GM23338 (cell line): ENCODE measurements at regions not wholly inside any gene's neighbourhood (a gene's known extent, or its start where the extent isn't known, plus 50 kb on each side); places are given as distances from the start of the nearest gene placed in this dataset.

Experiments used
- ATAC-seq: fragments of 200-7000 bp; cut with Tn5 transposase; 3 replicates; pipeline ENCODE4 v1.9.1; 2020
- DNase-seq: peaks from one replicate; pipeline ENCODE4 v3.0.0-alpha.2; 2015; ENCODE audit warnings: low spot score
- H2AFZ ChIP-seq: fragments of 200-600 bp; sonication (generic); 2 replicates; pipeline ENCODE4 v1.8.0; 2016; ENCODE audit warnings: antibody characterized with exemption, mild to moderate bottlenecking, moderate library complexity
- H3F3A ChIP-seq: fragments of 200-600 bp; sonication (generic); replicated peaks from 2 replicates; pipeline ENCODE4 v1.8.0; 2017; ENCODE audit warnings: antibody characterized with exemption, mixed run types, low read depth
- H3K27ac ChIP-seq: fragments of 200-600 bp; sonication (generic); 2 replicates; pipeline ENCODE4 v1.6.1; 2016; ENCODE audit warnings: low read depth
- H3K27me3 ChIP-seq: fragments of 200-600 bp; sonication (generic); 2 replicates; pipeline ENCODE4 v1.8.0; 2016; ENCODE audit warnings: mild to moderate bottlenecking, mixed run types, moderate library complexity; ENCODE audit not compliant: insufficient read depth
- H3K36me3 ChIP-seq: fragments of 200-600 bp; sonication (generic); 2 replicates; pipeline ENCODE4 v1.8.0; 2016; ENCODE audit warnings: mild to moderate bottlenecking; ENCODE audit not compliant: insufficient read depth
- H3K4me1 ChIP-seq: fragments of 200-600 bp; sonication (generic); 2 replicates; pipeline ENCODE4 v1.8.0; 2016; ENCODE audit warnings: mild to moderate bottlenecking, moderate library complexity; ENCODE audit not compliant: insufficient read depth
- H3K4me2 ChIP-seq: fragments of 200-600 bp; sonication (generic); 2 replicates; pipeline ENCODE4 v1.7.1; 2017; ENCODE audit warnings: mixed run types
- H3K4me3 ChIP-seq: fragments of 200-600 bp; sonication (generic); 2 replicates; pipeline ENCODE4 v1.6.1; 2016; ENCODE audit warnings: mixed run types
- H3K79me2 ChIP-seq: fragments of 200-600 bp; sonication (generic); replicated peaks from 2 replicates; pipeline ENCODE4 v1.8.0; 2017; ENCODE audit warnings: mild to moderate bottlenecking; ENCODE audit not compliant: insufficient read depth
- H3K9me2 ChIP-seq: fragments of 200-600 bp; sonication (generic); 2 replicates; pipeline ENCODE4 v1.8.0; 2017; ENCODE audit not compliant: insufficient read depth
- H4K20me1 ChIP-seq: fragments of 200-600 bp; sonication (generic); replicated peaks from 2 replicates; pipeline ENCODE4 v1.8.0; 2017; ENCODE audit warnings: mild to moderate bottlenecking; ENCODE audit not compliant: insufficient read depth
- H3K27ac Mint-ChIP-seq: 2 replicates; pipeline ENCODE4 v1.8.0; 2020; ENCODE audit warnings: inconsistent platforms, mild to moderate bottlenecking, moderate library complexity, mixed read lengths
- H3K27me3 Mint-ChIP-seq: 3 replicates; pipeline ENCODE4 v1.8.0; 2022; ENCODE audit warnings: low read depth, mild to moderate bottlenecking, moderate library complexity, mixed read lengths, inconsistent platforms; ENCODE audit not compliant: insufficient read depth, poor library complexity
- H3K36me3 Mint-ChIP-seq: 3 replicates; pipeline ENCODE4 v1.8.0; 2021; ENCODE audit warnings: low read depth, mild to moderate bottlenecking, inconsistent platforms, moderate library complexity, mixed read lengths
- H3K4me1 Mint-ChIP-seq: 3 replicates; pipeline ENCODE4 v1.8.0; 2020; ENCODE audit warnings: mild to moderate bottlenecking, inconsistent platforms, mixed read lengths
- H3K4me3 Mint-ChIP-seq: 3 replicates; pipeline ENCODE4 v1.8.0; 2021; ENCODE audit warnings: moderate library complexity, mild to moderate bottlenecking, inconsistent platforms, mixed read lengths
- H3K9me3 Mint-ChIP-seq: 3 replicates; pipeline ENCODE4 v1.8.0; 2020; ENCODE audit warnings: moderate library complexity, mild to moderate bottlenecking, inconsistent platforms, mixed read lengths
- CREB1 ChIP-seq: fragments of 250-450 bp; sonication (Bioruptor Pico); IDR thresholded peaks from 2 replicates; pipeline ENCODE4 v1.5.0; 2020; ENCODE audit warnings: low read depth, mild to moderate bottlenecking, moderate library complexity
- CTCF ChIP-seq, 2 experiments: fragments of 200-600 bp in 1 of 2; sonication (generic) in 1 of 2; conservative IDR thresholded peaks; 2 replicates each; pipeline versions ENCODE4 v1.5.1 to v1.6.1; 2016 to 2017; ENCODE audit warnings: antibody characterized with exemption in 2 of 2, low read depth in 2 of 2, mild to moderate bottlenecking in 2 of 2, moderate library complexity in 1 of 2
- ETS1 ChIP-seq: IDR thresholded peaks from 2 replicates; pipeline ENCODE4 v1.6.1; 2016; ENCODE audit warnings: antibody characterized with exemption
- EZH2 ChIP-seq: fragments of 200-600 bp; sonication (generic); IDR thresholded peaks from one replicate; pipeline ENCODE4 v1.8.0; 2017; ENCODE audit warnings: antibody characterized with exemption, mild to moderate bottlenecking, low read depth; ENCODE audit not compliant: unreplicated experiment
- EZH2phosphoT487 ChIP-seq: fragments of 200-600 bp; sonication (generic); IDR thresholded peaks from one replicate; pipeline ENCODE4 v1.8.1; 2018; ENCODE audit warnings: antibody characterized with exemption; ENCODE audit not compliant: unreplicated experiment
- JUNB ChIP-seq: IDR thresholded peaks from one replicate; pipeline ENCODE4 v1.6.1; 2016; ENCODE audit warnings: antibody characterized with exemption; ENCODE audit not compliant: unreplicated experiment
- NANOG ChIP-seq: IDR thresholded peaks from 2 replicates; pipeline ENCODE4 v1.6.1; 2016; ENCODE audit warnings: antibody characterized with exemption, borderline replicate concordance
- POLR2AphosphoS5 ChIP-seq: IDR thresholded peaks from 2 replicates; pipeline ENCODE4 v1.6.1; 2016; ENCODE audit warnings: antibody characterized with exemption, low read depth
- REST ChIP-seq: IDR thresholded peaks from one replicate; pipeline ENCODE4 v1.6.1; 2018; ENCODE audit warnings: antibody characterized with exemption; ENCODE audit not compliant: unreplicated experiment
- STAT1 ChIP-seq: IDR thresholded peaks from one replicate; pipeline ENCODE4 v1.6.1; 2016; ENCODE audit warnings: antibody characterized with exemption; ENCODE audit not compliant: unreplicated experiment
- ZNF114 ChIP-seq: fragments of 250-450 bp; sonication (Bioruptor Pico); IDR thresholded peaks from 2 replicates; pipeline ENCODE4 v1.5.0; 2020; ENCODE audit warnings: mild to moderate bottlenecking, moderate library complexity
- ZNF331 ChIP-seq: fragments of 250-450 bp; sonication (Bioruptor Pico); IDR thresholded peaks from 2 replicates; pipeline ENCODE4 v1.5.0; 2020; ENCODE audit warnings: low read depth, mild to moderate bottlenecking, moderate library complexity

- H3K27me3 Mint-ChIP-seq = peaks cover 7% of the 10 kb centered on the region
These were observed 245.2 kb downstream of the MN1 start for GRCh38 chr22:27556371-27556770.

More at GRCh38 chr22:27556371-27556770, 245.2 kb downstream of the MN1 start:
- Histone ChIP-seq H4K20me1 (no peaks in the 10 kb centered on the region), H3K4me2 (no peak overlapping the region), H3K4me3 (no peak overlapping the region), H3K36me3 (no peaks in the 10 kb centered on the region), H3K27me3 (no peaks in the 10 kb centered on the region), H3K27ac (no peak overlapping the region), H3K9me2 (no peaks in the 10 kb centered on the region), H3F3A (no peaks in the 10 kb centered on the region), H3K4me1 (peaks cover 7% of the 10 kb centered on the region; the same call in 1 of the 2 replicates), H3K79me2 (no peaks in the 10 kb centered on the region), H2AFZ (no peak overlapping the region)
- Mint-ChIP-seq H3K9me3 (no peaks in the 10 kb centered on the region), H3K27ac (no peak overlapping the region), H3K36me3 (no peaks in the 10 kb centered on the region), H3K4me1 (peaks cover 24% of the 10 kb centered on the region), H3K4me3 (no peak overlapping the region)
- no peak for DNase-seq
- TF ChIP-seq ZNF114 (CRISPR knock-in tag) (no peak), ETS1 (no peak), ZNF331 (CRISPR knock-in tag) (no peak), STAT1 (no peak), NANOG (no peak), POLR2AphosphoS5 (no peak), EZH2phosphoT487 (no peak), CREB1 (CRISPR knock-in tag) (no peak), JUNB (no peak), REST (no peak), EZH2 (no peak), CTCF (conservative IDR thresholded peaks at IDR 0.05; ENCODE audit: low read depth in 2 of 2) (no peak)
- no peak for ATAC-seq
